ENCODE measurements at regions not wholly inside any gene's neighbourhood (a gene's known extent, or its start where the extent isn't known, plus 50 kb on each side); places are given as distances from the start of the nearest gene placed in this dataset.

DNA sequence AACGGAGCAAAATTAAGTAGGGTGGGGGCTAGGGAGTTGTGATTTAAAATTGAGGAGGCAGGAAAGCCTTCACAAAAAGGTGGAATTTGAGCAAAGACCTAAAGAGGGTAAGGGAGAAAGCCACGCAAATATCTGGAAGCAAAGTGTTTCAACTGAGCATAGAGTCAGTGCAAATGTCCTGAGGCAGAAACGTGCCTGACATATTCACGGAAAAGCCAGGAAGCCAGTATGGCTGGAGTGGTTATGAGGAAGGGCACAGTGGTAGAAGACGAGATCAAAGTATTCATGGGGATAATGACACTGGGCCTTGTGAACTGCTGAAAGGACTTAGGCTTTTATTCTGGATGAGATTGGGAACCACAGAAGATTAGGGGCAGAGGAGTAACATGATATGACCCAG is 268.4 kb downstream of the MAN2A1 start:
- Histone ChIP-seq H3K36me3 (ENCODE audit: insufficient read depth) (no peaks in the 10 kb centered on the region), H3K4me3 (no peak overlapping the region), H3F3A (replicated peaks; ENCODE audit: low read depth) (no peaks in the 10 kb centered on the region), H4K20me1 (replicated peaks; ENCODE audit: insufficient read depth) (no peaks in the 10 kb centered on the region), H3K27ac (ENCODE audit: low read depth) (no peak overlapping the region), H2AFZ (no peak overlapping the region), H3K9me2 (ENCODE audit: insufficient read depth) (no peaks in the 10 kb centered on the region), H3K4me2 (no peak overlapping the region), H3K27me3 (ENCODE audit: insufficient read depth) (no peaks in the 10 kb centered on the region), H3K79me2 (replicated peaks; ENCODE audit: insufficient read depth) (no peaks in the 10 kb centered on the region), H3K4me1 (ENCODE audit: insufficient read depth) (no peaks in the 10 kb centered on the region)
- no peak overlapping the region for H3K4me3 Mint-ChIP-seq
- H3K36me3 Mint-ChIP-seq (ENCODE audit: low read depth) = no peaks in the 10 kb centered on the region
- no peaks in the 10 kb centered on the region for H3K27me3 Mint-ChIP-seq (ENCODE audit: insufficient read depth, low read depth, poor library complexity)
- DNase-seq (ENCODE audit: low spot score) (no peak), ATAC-seq (no peak)
- no peaks in the 10 kb centered on the region for H3K4me1 Mint-ChIP-seq
- TF ChIP-seq, protein P1, sequence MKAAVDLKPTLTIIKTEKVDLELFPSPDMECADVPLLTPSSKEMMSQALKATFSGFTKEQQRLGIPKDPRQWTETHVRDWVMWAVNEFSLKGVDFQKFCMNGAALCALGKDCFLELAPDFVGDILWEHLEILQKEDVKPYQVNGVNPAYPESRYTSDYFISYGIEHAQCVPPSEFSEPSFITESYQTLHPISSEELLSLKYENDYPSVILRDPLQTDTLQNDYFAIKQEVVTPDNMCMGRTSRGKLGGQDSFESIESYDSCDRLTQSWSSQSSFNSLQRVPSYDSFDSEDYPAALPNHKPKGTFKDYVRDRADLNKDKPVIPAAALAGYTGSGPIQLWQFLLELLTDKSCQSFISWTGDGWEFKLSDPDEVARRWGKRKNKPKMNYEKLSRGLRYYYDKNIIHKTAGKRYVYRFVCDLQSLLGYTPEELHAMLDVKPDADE (IDR thresholded peaks at IDR 0.05) = no peak
- TF ChIP-seq REST (IDR thresholded peaks at IDR 0.05; ENCODE audit: unreplicated experiment) = no peak
- no peak for TF ChIP-seq STAT1 (IDR thresholded peaks at IDR 0.05; ENCODE audit: unreplicated experiment)
- TF ChIP-seq NANOG (IDR thresholded peaks at IDR 0.05; ENCODE audit: borderline replicate concordance) = no peak
- no peak for TF ChIP-seq ZNF331 (CRISPR knock-in tag; IDR thresholded peaks at IDR 0.05; ENCODE audit: low read depth)
- TF ChIP-seq POLR2AphosphoS5 (IDR thresholded peaks at IDR 0.05; ENCODE audit: low read depth) = no peak
- no peak for TF ChIP-seq ZNF114 (CRISPR knock-in tag; IDR thresholded peaks at IDR 0.05)
- TF ChIP-seq, protein P2, sequence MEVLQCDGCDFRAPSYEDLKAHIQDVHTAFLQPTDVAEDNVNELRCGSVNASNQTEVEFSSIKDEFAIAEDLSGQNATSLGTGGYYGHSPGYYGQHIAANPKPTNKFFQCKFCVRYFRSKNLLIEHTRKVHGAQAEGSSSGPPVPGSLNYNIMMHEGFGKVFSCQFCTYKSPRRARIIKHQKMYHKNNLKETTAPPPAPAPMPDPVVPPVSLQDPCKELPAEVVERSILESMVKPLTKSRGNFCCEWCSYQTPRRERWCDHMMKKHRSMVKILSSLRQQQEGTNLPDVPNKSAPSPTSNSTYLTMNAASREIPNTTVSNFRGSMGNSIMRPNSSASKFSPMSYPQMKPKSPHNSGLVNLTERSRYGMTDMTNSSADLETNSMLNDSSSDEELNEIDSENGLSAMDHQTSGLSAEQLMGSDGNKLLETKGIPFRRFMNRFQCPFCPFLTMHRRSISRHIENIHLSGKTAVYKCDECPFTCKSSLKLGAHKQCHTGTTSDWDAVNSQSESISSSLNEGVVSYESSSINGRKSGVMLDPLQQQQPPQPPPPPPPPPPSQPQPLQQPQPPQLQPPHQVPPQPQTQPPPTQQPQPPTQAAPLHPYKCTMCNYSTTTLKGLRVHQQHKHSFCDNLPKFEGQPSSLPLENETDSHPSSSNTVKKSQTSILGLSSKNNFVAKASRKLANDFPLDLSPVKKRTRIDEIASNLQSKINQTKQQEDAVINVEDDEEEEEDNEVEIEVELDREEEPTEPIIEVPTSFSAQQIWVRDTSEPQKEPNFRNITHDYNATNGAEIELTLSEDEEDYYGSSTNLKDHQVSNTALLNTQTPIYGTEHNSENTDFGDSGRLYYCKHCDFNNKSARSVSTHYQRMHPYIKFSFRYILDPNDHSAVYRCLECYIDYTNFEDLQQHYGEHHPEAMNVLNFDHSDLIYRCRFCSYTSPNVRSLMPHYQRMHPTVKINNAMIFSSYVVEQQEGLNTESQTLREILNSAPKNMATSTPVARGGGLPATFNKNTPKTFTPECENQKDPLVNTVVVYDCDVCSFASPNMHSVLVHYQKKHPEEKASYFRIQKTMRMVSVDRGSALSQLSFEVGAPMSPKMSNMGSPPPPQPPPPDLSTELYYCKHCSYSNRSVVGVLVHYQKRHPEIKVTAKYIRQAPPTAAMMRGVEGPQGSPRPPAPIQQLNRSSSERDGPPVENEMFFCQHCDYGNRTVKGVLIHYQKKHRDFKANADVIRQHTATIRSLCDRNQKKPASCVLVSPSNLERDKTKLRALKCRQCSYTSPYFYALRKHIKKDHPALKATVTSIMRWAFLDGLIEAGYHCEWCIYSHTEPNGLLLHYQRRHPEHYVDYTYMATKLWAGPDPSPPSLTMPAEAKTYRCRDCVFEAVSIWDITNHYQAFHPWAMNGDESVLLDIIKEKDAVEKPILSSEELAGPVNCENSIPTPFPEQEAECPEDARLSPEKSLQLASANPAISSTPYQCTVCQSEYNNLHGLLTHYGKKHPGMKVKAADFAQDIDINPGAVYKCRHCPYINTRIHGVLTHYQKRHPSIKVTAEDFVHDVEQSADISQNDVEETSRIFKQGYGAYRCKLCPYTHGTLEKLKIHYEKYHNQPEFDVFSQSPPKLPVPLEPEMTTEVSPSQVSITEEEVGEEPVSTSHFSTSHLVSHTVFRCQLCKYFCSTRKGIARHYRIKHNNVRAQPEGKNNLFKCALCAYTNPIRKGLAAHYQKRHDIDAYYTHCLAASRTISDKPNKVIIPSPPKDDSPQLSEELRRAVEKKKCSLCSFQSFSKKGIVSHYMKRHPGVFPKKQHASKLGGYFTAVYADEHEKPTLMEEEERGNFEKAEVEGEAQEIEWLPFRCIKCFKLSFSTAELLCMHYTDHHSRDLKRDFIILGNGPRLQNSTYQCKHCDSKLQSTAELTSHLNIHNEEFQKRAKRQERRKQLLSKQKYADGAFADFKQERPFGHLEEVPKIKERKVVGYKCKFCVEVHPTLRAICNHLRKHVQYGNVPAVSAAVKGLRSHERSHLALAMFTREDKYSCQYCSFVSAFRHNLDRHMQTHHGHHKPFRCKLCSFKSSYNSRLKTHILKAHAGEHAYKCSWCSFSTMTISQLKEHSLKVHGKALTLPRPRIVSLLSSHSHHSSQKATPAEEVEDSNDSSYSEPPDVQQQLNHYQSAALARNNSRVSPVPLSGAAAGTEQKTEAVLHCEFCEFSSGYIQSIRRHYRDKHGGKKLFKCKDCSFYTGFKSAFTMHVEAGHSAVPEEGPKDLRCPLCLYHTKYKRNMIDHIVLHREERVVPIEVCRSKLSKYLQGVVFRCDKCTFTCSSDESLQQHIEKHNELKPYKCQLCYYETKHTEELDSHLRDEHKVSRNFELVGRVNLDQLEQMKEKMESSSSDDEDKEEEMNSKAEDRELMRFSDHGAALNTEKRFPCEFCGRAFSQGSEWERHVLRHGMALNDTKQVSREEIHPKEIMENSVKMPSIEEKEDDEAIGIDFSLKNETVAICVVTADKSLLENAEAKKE (CRISPR knock-in tag; IDR thresholded peaks at IDR 0.05) = no peak
- no peak for TF ChIP-seq JUNB (IDR thresholded peaks at IDR 0.05; ENCODE audit: unreplicated experiment)
- TF ChIP-seq EZH2phosphoT487 (IDR thresholded peaks at IDR 0.05; ENCODE audit: unreplicated experiment) = no peak
- TF ChIP-seq, protein P3, sequence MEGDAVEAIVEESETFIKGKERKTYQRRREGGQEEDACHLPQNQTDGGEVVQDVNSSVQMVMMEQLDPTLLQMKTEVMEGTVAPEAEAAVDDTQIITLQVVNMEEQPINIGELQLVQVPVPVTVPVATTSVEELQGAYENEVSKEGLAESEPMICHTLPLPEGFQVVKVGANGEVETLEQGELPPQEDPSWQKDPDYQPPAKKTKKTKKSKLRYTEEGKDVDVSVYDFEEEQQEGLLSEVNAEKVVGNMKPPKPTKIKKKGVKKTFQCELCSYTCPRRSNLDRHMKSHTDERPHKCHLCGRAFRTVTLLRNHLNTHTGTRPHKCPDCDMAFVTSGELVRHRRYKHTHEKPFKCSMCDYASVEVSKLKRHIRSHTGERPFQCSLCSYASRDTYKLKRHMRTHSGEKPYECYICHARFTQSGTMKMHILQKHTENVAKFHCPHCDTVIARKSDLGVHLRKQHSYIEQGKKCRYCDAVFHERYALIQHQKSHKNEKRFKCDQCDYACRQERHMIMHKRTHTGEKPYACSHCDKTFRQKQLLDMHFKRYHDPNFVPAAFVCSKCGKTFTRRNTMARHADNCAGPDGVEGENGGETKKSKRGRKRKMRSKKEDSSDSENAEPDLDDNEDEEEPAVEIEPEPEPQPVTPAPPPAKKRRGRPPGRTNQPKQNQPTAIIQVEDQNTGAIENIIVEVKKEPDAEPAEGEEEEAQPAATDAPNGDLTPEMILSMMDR (conservative IDR thresholded peaks at IDR 0.05; ENCODE audit: low read depth in 2 of 2) = no peak
- TF ChIP-seq CREB1 (CRISPR knock-in tag; IDR thresholded peaks at IDR 0.05; ENCODE audit: low read depth) = no peak
- TF ChIP-seq EZH2 (IDR thresholded peaks at IDR 0.05; ENCODE audit: low read depth, unreplicated experiment) = no peak
- H3K27ac Mint-ChIP-seq = no peak overlapping the region
- no peaks in the 10 kb centered on the region for H3K9me3 Mint-ChIP-seq

Measured in GM23338 (cell line).